Activated CD4-positive, alpha-beta T cell treated with anti-CD3 and anti-CD28 coated beads for 48 hours (primary cell): ENCODE measurements at regions not wholly inside any gene's neighbourhood (a gene's known extent, or its start where the extent isn't known, plus 50 kb on each side); places are given as distances from the start of the nearest gene placed in this dataset.
"Not testable (repeated sequence)": the region's sequence is repeated elsewhere in the genome, so short reads cannot be mapped to it uniquely, and the experiment has no call there.

ENCODE experiments used
- DNase-seq: peaks from one replicate; pipeline ENCODE4 v3.0.0-alpha.2; 2020

DNA sequence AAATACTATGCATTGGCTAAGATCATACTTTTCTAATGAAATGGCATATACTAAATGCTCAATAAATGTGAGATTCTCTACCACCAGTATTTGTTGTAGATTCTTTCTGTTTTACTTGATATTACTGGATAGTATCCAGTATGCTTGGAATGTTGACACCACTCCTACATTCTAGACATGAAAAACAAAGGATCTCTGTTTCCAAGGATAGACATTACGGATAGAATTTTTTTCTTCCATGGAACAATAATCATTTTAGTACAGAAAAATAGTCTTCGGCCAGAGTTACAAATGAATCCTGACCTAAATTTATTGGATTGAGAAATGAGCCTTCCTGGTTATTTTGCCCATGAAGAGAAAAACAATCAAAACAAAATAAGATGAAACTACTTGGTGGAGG, 258.2 kb upstream of the NT5E start:
- DNase-seq = no peak

DNA sequence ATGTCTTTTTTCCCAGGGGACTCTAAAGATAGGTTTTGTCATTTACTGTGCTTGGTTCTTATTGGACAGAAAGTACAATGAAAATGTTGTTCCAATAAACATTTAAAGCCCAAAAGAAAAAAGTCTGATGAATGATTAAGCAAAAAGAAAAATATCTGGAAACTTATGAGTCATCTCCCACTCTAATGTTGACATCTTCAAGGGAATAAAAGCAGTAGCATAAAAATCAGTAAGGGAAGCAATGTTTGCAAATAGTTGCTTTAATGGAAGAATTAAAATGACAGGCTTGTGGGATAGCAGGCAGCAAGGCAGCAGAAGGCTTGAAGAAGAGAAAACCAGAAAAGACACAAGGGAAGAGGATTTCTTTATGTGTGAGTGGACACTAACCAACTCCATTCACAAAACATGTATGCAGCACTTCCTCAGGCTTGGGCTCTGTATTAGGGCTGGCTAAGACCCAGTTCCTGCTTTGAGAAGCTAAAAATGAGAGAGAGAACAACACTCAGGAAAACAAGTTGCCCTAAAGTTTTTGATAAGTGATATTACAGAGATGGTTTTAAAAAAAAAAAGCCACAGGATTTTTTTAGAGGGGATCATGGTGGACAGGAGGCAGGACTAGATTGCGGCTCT, 263.2 kb upstream of the NT5E start:
- DNase-seq = no peak

DNA sequence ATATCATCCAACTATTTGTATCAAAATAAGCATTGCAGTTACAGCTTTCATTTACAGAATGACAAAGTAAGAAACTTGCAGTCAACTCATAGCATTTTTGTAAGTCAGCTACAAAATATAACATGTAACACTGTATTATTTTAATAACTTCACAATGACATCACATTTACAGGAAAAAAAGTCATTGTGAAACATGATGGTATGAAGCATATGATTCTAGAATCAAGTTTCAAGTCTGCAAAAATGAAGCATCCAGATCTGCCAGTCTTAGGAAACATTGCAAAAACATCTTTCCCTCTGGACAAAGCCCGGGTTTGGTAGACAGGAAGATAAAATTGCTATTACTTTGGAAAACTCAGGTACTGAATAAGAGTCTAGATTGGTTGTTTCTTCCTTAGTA, 263.9 kb upstream of the NT5E start:
- DNase-seq = no peak

DNA sequence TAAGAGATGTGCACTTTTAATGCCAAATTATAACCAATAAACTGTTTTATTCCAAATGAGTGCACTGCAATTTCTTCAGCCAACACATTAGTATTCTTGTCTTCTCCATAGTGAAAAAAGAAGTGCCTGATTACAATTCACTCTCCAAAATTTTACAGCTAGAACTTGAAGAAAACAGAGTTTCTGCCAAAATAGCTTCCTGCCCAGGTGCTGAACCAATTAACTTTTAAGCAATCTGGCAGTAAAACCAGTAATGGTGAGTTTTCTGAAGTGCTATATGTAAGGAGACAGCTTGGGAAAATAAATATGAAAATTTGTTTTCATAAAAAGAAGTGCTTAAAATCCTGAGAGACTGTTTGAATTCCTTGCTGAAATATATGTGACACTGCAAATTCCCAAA, 266.0 kb upstream of the NT5E start:
- DNase-seq = no peak

DNA sequence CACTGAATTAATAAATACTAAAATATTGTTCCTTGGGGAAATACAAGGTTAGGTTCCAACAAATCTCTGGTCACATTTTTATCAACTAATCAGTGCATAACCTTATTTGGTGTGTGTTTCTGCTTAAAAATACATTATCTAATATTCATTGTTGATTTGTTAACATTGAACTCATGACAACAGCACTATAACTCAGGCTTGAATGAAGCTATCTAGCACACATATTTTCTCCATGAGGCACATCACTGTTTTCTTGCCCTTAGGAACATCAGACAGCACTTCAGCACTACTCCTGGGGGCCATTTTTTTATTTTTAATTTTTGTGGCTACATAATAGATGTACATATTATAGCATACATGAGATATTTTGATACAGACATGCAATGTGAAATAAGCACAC, 277.2 kb upstream of the NT5E start:
- no peak for DNase-seq

DNA sequence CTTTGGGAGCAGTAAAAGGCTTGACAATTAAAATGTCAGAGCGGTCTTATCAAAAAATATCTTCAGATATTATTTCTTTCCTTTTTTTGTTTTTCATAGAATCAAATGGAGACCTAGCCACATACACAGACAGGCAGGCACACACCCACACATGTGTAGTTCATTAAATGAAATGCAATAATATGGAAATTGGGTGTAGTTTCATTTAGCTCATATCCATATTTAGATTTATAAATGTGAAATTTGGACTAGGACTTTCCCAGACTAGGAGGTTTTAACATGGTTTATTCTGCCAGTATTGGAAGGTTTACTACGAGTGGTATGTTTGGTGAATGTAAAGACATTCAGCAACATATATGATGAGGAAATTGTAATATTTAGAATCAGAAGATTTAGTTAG, 277.7 kb upstream of the NT5E start:
- no peak for DNase-seq

DNA sequence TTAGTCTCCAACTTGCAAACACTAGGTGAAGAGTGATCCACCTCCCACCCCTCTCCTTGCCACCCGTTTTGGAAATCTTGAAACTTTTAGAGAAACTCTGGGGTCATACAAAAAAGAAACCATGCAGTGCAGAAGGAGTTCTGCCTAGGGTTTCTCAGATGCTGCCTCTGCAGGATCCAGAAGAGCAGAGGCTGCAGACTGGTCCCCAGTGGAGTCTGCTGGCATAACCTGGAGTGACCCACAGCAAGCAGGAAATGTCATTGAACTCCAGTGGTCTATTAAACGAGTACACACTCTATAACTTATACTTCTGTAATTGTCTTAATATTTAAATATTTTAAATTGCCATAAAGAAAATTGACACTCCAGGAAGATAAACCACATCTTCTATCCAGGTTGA, 280.7 kb upstream of the NT5E start:
- DNase-seq = no peak

DNA sequence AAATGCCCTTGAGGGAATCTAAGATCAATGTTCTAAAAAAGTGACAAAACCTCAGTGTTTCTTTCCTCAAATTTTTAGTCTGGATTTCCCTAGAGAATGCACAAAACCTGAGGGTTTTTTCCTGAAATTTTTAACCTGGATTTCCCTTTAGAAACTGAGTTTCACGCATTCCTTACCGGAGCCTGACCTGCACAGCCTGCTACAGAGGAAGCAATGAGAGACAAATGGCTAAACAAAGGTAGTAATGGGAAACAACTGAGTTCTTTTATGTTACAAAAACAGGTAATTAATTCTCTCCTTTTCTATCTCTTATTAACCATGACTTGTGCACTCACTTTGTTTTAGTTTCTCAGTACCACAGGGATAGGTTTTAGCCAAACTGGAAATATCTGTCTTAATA, 281.7 kb upstream of the NT5E start:
- no peak for DNase-seq

DNA sequence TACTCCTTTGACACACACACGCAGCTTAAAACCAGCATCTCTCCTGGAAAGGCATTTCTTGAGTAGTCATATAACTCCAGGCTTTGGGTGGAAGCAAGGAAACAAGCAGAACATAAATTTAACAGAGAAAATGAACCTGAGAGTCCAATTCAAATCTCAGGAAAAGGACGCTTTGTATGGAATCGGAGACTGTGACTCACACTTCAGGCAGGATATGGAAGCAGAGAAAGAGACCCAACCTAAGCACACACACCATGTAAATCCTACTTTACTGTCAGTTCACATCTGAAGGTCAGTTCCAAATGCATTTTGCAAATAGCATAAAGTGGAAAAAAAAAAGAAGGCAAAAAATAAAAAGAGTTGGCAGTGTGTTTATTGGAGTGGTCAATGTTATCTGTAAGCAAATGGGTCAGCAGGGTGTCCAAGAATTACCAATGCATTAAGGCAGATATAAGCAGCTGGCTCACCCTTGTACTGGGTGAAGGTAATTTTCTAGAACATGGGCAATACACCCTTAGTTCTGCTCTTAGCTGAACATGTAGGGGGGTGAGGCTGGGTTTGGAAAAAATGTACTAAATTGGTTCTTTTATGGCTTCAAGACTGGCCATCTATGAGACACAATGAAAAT, 283.7 kb upstream of the NT5E start:
- DNase-seq = no peak

DNA sequence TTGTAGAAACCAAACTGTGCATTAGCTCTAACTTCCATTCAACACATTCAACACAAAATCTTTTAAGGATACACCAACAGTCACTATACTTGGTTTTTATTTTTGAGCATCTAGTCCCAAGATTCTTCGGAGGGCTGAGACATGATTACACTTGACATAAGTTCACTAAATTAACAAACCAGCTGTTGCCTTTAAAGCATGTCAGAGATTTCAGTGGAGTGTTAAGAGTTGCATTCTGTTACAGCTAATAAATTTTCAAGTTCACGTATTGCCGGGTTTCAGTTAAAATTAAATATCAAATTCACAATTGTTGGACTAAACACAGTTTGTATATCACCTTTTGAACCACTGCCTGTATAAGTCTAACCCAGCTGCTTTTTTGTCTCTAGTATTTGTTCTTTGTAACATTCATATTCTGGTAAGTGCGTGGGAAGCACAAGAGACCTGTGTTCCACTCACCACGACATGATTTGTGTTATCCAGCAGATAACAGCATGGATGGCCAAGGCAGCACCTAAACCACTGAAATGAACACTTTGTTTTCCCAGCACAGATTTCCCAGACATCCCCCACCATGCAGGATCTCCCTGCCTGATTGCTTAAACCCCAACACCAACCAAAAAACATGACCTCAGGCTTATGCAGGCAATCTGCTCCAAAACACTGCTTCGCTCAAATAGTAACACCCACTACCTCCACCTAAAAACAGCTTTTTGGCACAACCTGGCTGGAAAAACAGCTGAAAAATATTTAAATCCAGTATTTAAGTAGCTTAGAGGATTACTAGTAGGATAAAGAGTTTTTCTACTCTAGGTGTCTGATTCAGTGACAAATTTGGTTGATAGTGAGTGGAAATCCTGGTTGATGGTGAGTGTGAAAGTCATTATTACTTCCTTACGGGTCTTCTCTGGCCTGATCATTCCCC, 286.5 kb upstream of the NT5E start:
- DNase-seq = no peak

DNA sequence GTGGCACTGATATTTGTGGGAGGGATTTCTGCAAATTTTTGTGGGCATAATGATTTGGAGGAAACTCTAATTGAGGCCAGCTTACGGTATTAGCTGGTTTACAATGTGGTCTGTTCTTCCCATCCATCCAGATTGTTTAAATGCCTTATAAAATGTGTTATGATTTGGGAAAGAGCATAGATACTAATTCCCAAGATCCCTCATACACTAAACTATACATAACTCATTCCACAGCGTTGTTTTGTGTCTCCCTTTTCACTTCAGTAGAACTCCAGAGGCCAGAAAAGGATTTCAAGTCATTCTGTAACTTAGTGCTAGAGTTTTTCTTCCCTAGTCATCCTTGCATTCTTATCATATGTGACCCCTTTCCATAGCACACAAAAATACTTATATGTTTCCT, 292.6 kb upstream of the NT5E start:
- DNase-seq = no peak

DNA sequence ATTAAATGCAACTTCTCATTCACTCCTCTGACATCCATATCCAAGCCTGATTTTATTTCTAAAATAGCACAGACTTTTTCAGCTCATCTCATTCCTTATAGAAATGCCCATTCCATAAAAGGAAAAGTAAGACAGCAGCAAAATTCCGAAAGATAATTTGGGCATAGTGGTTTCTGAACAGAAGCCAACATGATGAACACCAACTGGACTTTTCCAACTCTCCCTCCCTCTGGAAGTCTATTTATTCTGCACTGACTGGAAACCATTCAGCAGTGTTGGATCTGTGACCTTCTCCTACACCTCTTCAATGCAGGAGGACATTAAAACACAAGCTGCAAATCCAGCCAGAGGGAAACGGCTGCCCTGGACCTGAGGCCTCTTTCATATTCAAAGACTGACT, 306.2 kb upstream of the NT5E start:
- no peak for DNase-seq

DNA sequence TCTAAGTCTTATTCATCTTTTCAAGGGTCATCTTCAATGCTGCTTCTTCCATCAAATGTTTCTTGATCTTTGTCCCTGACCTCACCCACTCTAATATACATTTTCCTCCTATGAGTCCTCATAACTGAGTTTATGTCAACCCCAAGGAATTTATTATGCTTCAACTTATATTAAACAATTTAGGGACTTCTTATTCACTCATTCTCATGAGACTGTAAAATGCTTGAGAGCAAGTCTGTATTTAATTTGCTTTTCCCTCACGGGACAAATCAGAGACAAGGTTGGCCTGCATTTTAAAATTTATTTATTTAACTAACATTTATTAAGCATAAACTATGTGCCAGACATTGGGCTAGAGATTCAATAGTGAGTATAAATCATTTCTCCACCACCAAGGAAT, 312.0 kb upstream of the NT5E start:
- DNase-seq = no peak

DNA sequence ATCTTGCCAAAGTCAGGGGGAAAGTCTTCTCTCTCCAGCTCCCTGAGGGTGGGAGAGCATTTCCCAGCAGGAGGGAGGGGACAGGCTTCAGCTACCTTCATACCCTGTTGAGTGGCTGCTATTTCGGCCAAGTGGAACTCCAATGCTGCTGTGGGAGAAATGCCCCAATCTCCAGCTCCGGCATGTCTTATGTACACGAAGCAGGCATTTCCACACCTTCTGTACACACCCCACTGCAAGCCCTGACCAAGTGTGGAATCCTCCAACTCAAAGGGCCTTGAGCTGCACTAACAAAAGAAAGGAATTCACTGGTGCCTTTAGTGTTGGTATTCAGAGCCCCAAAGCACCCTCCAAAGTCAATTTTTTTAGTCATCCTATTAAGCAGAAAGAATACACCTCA, 313.6 kb upstream of the NT5E start:
- no peak for DNase-seq

DNA sequence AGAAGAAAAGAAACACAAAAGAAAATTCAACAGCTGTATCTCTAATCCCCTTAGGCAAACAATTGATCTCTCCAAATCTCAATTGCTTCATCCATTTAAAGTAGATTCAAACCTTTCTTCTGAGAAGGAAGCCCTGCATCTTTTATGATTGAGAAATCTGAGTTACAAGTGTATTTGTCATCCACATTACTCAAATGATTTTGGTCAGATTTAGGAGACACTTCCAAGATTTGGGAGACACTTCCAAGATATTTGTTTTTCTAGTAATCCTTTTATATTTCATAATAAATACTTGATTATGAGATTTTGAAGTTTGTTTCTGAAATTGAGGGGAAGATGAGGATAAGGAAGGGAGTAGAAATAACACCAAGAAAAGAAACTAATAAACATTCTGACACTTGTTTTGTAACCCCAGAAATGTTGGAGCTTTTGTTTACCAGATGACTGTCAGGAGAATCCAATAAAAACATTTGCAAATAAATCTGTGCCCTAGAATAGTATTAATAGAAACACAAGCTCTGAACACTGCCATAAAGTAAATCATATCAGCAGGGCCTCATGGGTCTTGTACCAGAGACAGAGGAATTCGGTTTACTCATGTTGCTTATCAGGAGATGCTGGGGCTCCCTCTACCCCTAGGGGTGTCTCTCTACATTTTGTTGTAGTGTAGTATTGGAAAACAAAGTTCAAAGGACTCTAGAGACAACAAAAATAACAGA, 314.3 kb upstream of the NT5E start:
- DNase-seq = no peak

DNA sequence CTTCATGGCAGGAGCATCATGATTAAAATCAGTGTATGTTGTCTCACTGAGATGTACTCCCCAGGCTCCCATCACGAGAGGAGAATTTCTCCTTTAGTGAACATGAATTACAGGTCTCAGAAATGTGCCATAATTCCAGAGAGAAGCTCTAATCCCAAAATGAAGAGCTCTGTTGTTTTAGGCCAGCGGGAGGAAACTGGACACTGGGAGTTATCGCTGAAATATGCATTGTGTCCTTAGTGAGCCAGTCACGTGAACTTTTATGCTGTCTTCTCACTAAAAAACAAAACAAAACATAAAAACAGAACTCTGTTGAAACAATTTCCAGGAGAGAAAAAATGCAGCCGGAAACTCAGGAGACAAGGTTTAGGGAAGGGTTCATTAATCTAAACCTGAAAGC, 315.7 kb upstream of the NT5E start:
- no peak for DNase-seq

DNA sequence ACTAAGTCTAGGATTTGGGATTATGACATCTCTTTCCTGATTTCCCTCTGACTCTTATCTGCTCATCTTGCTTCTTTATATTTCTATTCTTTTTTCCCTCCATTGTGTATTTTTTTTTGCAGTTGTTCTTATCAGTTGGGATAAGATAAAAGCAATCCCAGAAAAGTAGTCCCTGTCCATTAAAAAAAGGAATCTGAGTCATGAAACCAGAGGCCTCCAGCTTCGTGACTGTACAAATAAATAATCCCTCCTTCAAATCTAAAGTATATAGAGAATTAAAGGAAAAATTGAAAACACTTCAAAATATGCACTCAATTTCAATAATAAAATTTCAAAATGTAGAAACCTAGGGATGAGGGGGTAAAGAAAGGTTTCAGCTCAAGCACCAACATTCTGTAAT, 317.8 kb upstream of the NT5E start:
- DNase-seq = no peak

DNA sequence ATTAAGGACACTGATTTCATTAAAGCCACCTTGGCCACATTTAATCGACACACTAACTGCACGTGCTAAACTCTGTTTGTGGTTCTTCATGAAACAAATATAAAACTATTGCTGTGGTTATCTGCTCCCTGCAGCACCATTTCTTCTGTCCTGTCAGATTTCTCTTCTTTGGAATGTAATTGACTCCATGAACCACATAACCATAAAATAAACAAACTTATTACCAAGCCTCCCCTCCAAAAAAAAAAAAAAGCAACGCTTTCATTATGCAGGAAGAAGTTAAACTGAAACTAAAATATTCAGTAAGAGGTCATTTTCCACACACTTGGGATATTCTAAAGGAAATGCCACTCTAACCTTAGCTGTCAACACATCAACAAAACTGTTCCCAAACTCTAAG, 319.1 kb upstream of the NT5E start:
- DNase-seq = no peak

DNA sequence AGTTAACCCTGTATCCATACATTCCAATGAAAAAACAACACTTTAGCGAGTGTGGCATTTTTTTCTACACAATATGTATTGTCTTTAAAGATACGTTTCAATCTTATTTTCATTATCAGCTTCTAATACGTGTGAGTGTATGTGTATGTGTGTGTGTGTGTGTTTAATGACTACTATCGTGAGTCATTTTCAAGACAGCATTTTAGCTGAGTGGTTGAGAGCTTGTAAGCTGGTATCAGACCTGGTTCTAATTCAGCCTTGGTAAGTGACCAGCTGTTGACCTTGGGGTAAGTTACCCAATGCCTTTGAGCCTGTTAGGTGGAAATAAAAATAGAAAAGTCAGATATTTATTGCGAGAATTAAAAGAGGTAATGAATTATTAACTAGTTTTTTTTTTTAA, 320.0 kb upstream of the NT5E start:
- DNase-seq = no peak

DNA sequence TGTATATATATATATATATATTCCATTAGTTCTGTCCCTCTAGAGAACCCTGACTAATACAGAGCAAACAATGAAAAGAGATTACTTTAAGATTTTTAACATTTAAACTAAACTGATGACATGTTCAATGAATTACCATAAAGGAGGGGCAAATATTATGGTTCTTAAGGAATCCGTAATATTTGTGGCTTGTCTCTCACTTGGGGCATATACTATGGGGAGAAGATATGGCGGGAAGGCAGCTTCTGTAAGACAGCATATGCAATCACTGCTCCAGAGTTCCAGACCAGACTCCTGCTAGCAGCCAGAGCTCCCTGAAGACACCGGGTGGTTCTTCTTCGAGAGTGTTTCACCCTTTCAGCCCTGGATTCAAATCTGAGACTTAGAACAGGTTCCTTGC, 321.1 kb upstream of the NT5E start:
- no peak for DNase-seq

DNA sequence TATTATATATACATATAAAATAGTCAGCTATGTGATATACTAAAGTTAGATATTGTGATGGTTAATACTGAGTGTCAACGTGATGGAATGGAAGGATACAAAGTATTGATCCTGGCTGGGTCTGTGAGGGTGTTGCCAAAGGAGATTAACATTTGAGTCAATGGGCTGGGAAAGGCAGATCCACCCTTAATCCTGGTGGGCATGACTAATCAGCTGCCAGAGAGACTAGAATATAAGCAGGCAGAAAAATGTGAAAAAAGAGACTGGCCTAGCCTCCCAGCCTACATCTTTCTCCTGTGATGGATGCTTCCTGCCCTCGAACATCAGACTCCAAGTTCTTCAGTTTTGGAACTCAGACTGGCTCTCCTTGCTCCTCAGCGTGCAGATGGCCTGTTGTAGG, 321.6 kb upstream of the NT5E start:
- DNase-seq = not testable (repeated sequence)

DNA sequence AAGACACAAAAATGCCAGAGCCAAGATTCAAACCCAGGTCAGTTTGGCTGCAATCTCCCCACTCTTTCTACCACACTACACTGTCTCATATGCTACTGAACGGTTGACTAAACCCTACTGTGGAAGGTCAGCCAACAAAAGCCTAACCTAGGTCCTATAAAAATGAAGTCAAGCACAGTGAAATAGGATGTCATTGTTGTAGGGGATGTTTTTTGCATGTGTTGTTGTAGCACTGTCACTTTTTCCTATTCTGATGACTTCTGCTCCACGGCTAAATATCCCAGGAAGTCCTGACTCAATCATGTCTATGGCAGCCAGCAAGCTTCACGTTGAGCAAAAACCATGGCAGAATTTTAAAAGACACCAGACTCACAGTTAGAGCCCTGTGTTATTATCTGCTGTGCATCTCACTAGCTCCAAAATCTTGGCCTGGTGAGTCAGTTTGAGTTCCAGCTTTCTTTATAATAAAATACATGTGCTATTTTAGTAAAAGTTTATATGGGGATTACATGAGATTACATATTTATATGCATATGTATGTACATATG, 322.1 kb upstream of the NT5E start:
- no peak for DNase-seq

DNA sequence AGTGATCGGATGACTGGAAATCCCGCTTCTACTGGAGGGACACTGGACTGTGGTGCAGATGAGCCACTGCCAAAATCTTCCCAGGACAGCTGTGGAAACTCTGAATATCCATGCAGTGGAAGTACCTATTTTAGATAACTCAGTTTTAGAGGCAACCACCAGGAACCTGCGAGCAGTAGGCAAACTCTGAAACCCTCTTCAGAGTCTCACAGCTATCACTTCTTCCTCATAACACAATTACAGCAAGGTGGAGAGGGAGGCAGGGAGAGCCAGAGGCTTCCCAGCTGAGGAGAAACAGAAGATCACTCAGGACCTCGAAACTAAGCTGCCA, 322.8 kb upstream of the NT5E start:
- DNase-seq = no peak
